Fibroblast of lung (primary cell): ENCODE measurements at regions not wholly inside any gene's neighbourhood (a gene's known extent, or its start where the extent isn't known, plus 50 kb on each side); places are given as distances from the start of the nearest gene placed in this dataset.

Experiments
- CTCF ChIP-seq, 2 donors: IDR thresholded peaks in 1 of 2; conservative IDR thresholded peaks in 1 of 2; 1 replicate in 1 of 2; 2 replicates in 1 of 2; pipeline ENCODE4 v1.5.1; 2011 to 2012; ENCODE audit warnings: low read length in 2 of 2, control low read depth in 1 of 2, inconsistent platforms in 1 of 2, low read depth in 1 of 2, mild to moderate bottlenecking in 1 of 2
- EZH2 ChIP-seq: IDR thresholded peaks from 2 replicates; pipeline ENCODE4 v1.5.1; 2012; ENCODE audit warnings: low read length, control low read depth, mild to moderate bottlenecking; ENCODE audit errors: missing control alignments

GRCh38 chr19:30216453-30216852 lies 155.7 kb upstream of the ZNF536 start:
- TF ChIP-seq CTCF (conservative IDR thresholded peaks at IDR 0.05 in 1 of 2, IDR thresholded peaks at IDR 0.05 in 1 of 2; ENCODE audit: low read depth in 1 of 2, low read length in 2 of 2) (no peak), EZH2 (no peak)
